ENCODE measurements at regions not wholly inside any gene's neighbourhood (a gene's known extent, or its start where the extent isn't known, plus 50 kb on each side); places are given as distances from the start of the nearest gene placed in this dataset.
"Not testable (repeated sequence)": the region's sequence is repeated elsewhere in the genome, so short reads cannot be mapped to it uniquely, and the experiment has no call there.

DNA sequence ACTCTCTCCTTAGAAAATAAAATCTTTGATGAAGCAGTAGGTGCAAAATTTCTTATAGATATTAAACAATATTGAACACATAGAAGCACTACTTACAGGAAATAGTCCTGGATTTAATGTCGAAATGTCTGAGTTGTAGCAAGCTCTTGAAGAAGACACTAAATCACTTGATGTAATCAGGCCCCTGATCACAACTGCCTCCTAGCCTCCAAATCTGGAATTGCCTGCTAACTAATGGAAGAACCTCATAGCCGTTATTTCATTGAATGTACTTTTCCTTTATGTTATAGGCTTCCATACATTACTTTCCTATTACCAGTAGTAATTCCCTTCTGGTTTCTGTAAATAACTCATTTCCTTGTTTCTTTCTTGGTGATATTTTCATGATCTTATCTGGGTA lies 675.7 kb upstream of the CHRM3 start:
- Histone ChIP-seq H3K4me1 (no peaks in the 10 kb centered on the region), H3K36me3 (no peaks in the 10 kb centered on the region), H3K9me3 (peaks cover 0 to 19% (median 0%) of the 10 kb centered on the region in 11 donors), H3K27me3 (no peaks in the 10 kb centered on the region), H3K27ac (no peak overlapping the region), H3K4me3 (no peak overlapping the region)
- intact Hi-C loops (cut with DNase I) = no loop called here
- TF ChIP-seq, protein P1, sequence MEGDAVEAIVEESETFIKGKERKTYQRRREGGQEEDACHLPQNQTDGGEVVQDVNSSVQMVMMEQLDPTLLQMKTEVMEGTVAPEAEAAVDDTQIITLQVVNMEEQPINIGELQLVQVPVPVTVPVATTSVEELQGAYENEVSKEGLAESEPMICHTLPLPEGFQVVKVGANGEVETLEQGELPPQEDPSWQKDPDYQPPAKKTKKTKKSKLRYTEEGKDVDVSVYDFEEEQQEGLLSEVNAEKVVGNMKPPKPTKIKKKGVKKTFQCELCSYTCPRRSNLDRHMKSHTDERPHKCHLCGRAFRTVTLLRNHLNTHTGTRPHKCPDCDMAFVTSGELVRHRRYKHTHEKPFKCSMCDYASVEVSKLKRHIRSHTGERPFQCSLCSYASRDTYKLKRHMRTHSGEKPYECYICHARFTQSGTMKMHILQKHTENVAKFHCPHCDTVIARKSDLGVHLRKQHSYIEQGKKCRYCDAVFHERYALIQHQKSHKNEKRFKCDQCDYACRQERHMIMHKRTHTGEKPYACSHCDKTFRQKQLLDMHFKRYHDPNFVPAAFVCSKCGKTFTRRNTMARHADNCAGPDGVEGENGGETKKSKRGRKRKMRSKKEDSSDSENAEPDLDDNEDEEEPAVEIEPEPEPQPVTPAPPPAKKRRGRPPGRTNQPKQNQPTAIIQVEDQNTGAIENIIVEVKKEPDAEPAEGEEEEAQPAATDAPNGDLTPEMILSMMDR (IDR thresholded peaks at IDR 0.05) = no peak
- DNase-seq (no peak), ATAC-seq (no peak)
- 73 to 74% methylated on average over 2 of the region's 2 CpGs for WGBS, 2 donors

DNA sequence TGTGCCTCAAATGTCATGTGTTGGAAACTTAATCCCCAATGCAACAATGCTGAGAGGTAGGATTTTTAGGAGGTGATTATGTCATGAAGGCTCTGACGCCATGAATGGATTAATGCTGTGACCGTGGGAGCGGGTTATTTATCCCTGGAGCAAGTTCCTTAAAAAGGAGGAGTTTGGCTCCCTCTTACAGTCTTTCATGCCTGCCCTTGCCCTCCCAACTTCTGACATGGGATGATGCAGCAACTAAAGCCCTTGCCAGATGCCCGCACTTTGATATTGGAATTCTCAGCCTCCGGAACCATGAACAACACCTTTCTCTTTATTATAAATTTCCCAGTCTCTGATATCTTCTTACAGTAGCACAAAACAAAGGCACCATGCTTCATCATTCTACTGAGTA lies 685.3 kb upstream of the CHRM3 start:
- 88 to 90% methylated on average over 5 of the region's 5 CpGs for WGBS, 2 donors
- intact Hi-C loops (cut with DNase I) = no loop called here
- no peaks in the 10 kb centered on the region for H3K4me1 ChIP-seq
- no peak overlapping the region for H3K27ac ChIP-seq
- ATAC-seq (no peak), DNase-seq (no peak)
- H3K27me3 ChIP-seq = no peaks in the 10 kb centered on the region
- H3K9me3 ChIP-seq = peaks cover 0 to 10% (median 0%) of the 10 kb centered on the region in 11 donors
- H3K36me3 ChIP-seq = no peaks in the 10 kb centered on the region
- TF ChIP-seq, protein P1 (IDR thresholded peaks at IDR 0.05) = no peak
- no peak overlapping the region for H3K4me3 ChIP-seq

DNA sequence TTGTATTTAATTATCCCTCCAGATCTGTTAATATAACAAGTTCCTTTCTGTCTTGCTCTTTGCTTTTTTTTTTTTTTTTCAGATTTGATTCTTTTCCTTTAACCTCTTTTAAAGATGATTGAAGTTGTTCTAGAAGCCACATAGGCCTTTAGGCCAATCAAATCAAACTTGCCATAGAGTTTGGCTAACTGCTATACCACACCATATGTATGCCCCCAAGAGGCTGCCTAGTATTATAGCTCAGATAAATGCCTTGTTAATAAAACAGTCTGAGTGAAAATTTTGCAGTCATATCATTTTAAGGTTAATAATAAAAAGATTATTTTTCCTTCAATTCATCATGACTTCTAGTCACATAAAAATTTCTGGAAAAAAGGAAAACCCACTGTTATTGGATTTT lies 696.0 kb upstream of the CHRM3 start:
- Histone ChIP-seq H3K27ac (no peak overlapping the region), H3K4me3 (no peak overlapping the region), H3K27me3 (no peaks in the 10 kb centered on the region), H3K9me3 (peaks cover 0 to 9% (median 0%) of the 10 kb centered on the region in 11 donors), H3K4me1 (no peaks in the 10 kb centered on the region), H3K36me3 (no peaks in the 10 kb centered on the region)
- ATAC-seq (no peak), DNase-seq (no peak)
- TF ChIP-seq, protein P1 (IDR thresholded peaks at IDR 0.05) = no peak
- intact Hi-C loops (cut with DNase I) = no loop called here

GRCh38 chr1:238684576-238684975 lies 701.8 kb upstream of the CHRM3 start:
- H3K27ac ChIP-seq; H3K27me3 ChIP-seq; intact Hi-C loops (cut with DNase I); ATAC-seq; H3K36me3 ChIP-seq; H3K4me1 ChIP-seq; H3K4me3 ChIP-seq; DNase-seq: not testable (repeated sequence)
- WGBS, 2 donors = 95% methylated on average over 24 to 27 of the region's 27 CpGs
- peaks cover 0 to 22% (median 0%) of the 10 kb centered on the region in 11 donors for H3K9me3 ChIP-seq

DNA sequence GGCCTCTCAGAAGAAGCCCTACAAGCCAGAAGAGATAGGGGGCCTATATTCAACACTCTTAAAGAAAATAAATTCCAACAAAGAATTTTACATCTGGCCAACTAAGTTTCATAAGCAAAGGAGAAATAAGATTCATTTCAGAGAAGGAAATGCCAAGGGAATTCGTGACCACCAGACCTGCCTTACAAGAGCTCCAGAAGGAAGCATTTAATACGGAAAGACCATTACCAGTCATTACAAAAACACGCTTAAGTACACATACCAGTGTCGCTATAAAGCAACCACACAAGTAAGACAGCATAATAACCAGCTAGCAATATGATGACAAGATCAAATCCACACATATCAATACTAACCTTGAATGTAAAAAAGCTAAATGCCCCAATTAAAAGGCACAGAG lies 704.9 kb upstream of the CHRM3 start:
- H3K27ac ChIP-seq = no peak overlapping the region
- no peak overlapping the region for H3K4me3 ChIP-seq
- intact Hi-C loops (cut with DNase I) = no loop called here
- no peaks in the 10 kb centered on the region for H3K4me1 ChIP-seq
- H3K36me3 ChIP-seq = no peaks in the 10 kb centered on the region
- peaks cover 0 to 22% (median 0%) of the 10 kb centered on the region in 11 donors for H3K9me3 ChIP-seq
- DNase-seq = no peak
- H3K27me3 ChIP-seq = no peaks in the 10 kb centered on the region
- 88 to 91% methylated on average over 4 of the region's 4 CpGs for WGBS, 2 donors
- no peak for ATAC-seq
- TF ChIP-seq, protein P1 (IDR thresholded peaks at IDR 0.05) = no peak

Measured in heart right ventricle (tissue), 16 donors.